HepG2 (cell line): ENCODE measurements at regions not wholly inside any gene's neighbourhood (a gene's known extent, or its start where the extent isn't known, plus 50 kb on each side); places are given as distances from the start of the nearest gene placed in this dataset.

Experiments used
- ATF3 ChIP-seq: sonication (generic); formaldehyde crosslinking; IDR thresholded peaks from 2 replicates; pipeline ENCODE4 v1.4.0; 2020; ENCODE audit warnings: missing genetic modification reagents
- CEBPB ChIP-seq: IDR thresholded peaks from 2 replicates; pipeline ENCODE4 v1.6.1; 2011; ENCODE audit warnings: low read depth, low read length, improper control_type of control experiment, borderline replicate concordance
- CTCF ChIP-seq: sonication (generic); formaldehyde crosslinking; IDR thresholded peaks from 2 replicates; pipeline ENCODE4 v1.5.0; 2020; ENCODE audit warnings: mild to moderate bottlenecking, missing genetic modification reagents, moderate library complexity
- EP300 ChIP-seq, 3 experiments: sonication (generic) in 1 of 3; formaldehyde crosslinking in 1 of 3; IDR thresholded peaks; 2 replicates each; pipeline versions ENCODE4 v1.5.1 to v1.6.1; 2011 to 2020; ENCODE audit warnings: low read depth in 2 of 3, low read length in 2 of 3, borderline replicate concordance in 1 of 3, improper control_type of control experiment in 1 of 3, mild to moderate bottlenecking in 1 of 3, missing genetic modification reagents in 1 of 3, moderate library complexity in 1 of 3
- EZH2 ChIP-seq: conservative IDR thresholded peaks from 2 replicates; pipeline ENCODE4 v1.6.1; 2012; ENCODE audit warnings: mild to moderate bottlenecking, low read depth, low read length, moderate library complexity
- GPN1 ChIP-seq: sonication (generic); formaldehyde crosslinking; IDR thresholded peaks from 2 replicates; pipeline ENCODE4 v1.5.1; 2020; ENCODE audit warnings: missing genetic modification reagents, borderline replicate concordance
- GZF1 ChIP-seq: sonication (generic); formaldehyde crosslinking; IDR thresholded peaks from 2 replicates; pipeline ENCODE4 v1.5.1; 2020; ENCODE audit warnings: mild to moderate bottlenecking, missing genetic modification reagents
- HNF1A ChIP-seq, 2 experiments: sonication (generic) in 1 of 2; formaldehyde crosslinking in 1 of 2; IDR thresholded peaks; 2 replicates each; pipeline versions ENCODE4 v1.4.0 to v1.6.1; 2016 to 2020; ENCODE audit warnings: borderline replicate concordance in 1 of 2, low read depth in 1 of 2, mild to moderate bottlenecking in 1 of 2, missing genetic modification reagents in 1 of 2
- TARDBP ChIP-seq: sonication (generic); formaldehyde crosslinking; IDR thresholded peaks from 2 replicates; pipeline ENCODE4 v1.8.0; 2022; ENCODE audit warnings: mild to moderate bottlenecking, missing genetic modification reagents
- ZFX ChIP-seq: sonication (generic); formaldehyde crosslinking; IDR thresholded peaks from 2 replicates; pipeline ENCODE4 v1.4.0; 2020; ENCODE audit warnings: mild to moderate bottlenecking, low read depth, missing genetic modification reagents, moderate library complexity
- ZNF724P ChIP-seq: sonication (generic); formaldehyde crosslinking; IDR thresholded peaks from 2 replicates; pipeline ENCODE4 v1.8.0; 2022; ENCODE audit warnings: missing genetic modification reagents, borderline replicate concordance
- ZSCAN30 ChIP-seq: sonication (generic); formaldehyde crosslinking; IDR thresholded peaks from 2 replicates; pipeline ENCODE4 v1.5.0; 2020; ENCODE audit warnings: mild to moderate bottlenecking, missing genetic modification reagents

GRCh38 chr4:147289181-147289580, 191.7 kb upstream of the EDNRA start:
- no peak for TF ChIP-seq GPN1
- TF ChIP-seq EP300 (IDR thresholded peaks at IDR 0.05; ENCODE audit: low read depth in 2 of 2, low read length in 2 of 2) = no peak
- TF ChIP-seq EP300 (CRISPR knock-in tag; IDR thresholded peaks at IDR 0.05; ENCODE audit: borderline replicate concordance) = no peak
- no peak for TF ChIP-seq HNF1A (IDR thresholded peaks at IDR 0.05; ENCODE audit: low read depth)
- TF ChIP-seq HNF1A (CRISPR knock-in tag; IDR thresholded peaks at IDR 0.05; ENCODE audit: borderline replicate concordance) = no peak
- TF ChIP-seq ZFX (CRISPR knock-in tag) = no peak
- no peak for TF ChIP-seq CTCF (CRISPR knock-in tag)
- TF ChIP-seq ZNF724P (CRISPR knock-in tag) = no peak
- no peak for TF ChIP-seq ATF3 (CRISPR knock-in tag)
- no peak for TF ChIP-seq EZH2
- no peak for TF ChIP-seq TARDBP (CRISPR knock-in tag)
- TF ChIP-seq CEBPB = no peak
- no peak for TF ChIP-seq ZSCAN30
- no peak for TF ChIP-seq GZF1
